T-cell (primary cell): ENCODE measurements at regions not wholly inside any gene's neighbourhood (a gene's known extent, or its start where the extent isn't known, plus 50 kb on each side); places are given as distances from the start of the nearest gene placed in this dataset.

Source experiments
- ATAC-seq, 4 experiments: fragments of 200-7000 bp in 3 of 4; fragments of 150-1000 bp in 1 of 4; cut with Tn5 transposase; replicated peaks in 1 of 4; 1 replicate in 3 of 4; 2 replicates in 1 of 4; pipeline ENCODE4 v1.10.0; 2021; ENCODE audit warnings: moderate library complexity in 3 of 4, mild to moderate bottlenecking in 2 of 4, moderate number of reproducible peaks in 1 of 4
- CTCF ChIA-PET, 2 donors: fragments of 300-600 bp; sonication (Branson Sonifier 250); formaldehyde crosslinking; loops; one replicate each; lab custom pipeline; 2022; ENCODE audit warnings: antibody characterized with exemption in 2 of 2; lab: Charles Lee
- POLR2A ChIA-PET, 2 donors: fragments of 300-600 bp; sonication (Branson Sonifier 250); formaldehyde crosslinking; loops; one replicate each; lab custom pipeline; 2022; ENCODE audit warnings: antibody characterized with exemption in 2 of 2; lab: Charles Lee
- DNase-seq, 35 experiments: peaks; one replicate each; pipeline versions ENCODE4 v3.0.0 to v3.0.0-alpha.2; 2013 to 2023
- H3K27ac ChIP-seq: one replicate; pipeline ENCODE4 v1.5.1; 2013; ENCODE audit warnings: low read length
- H3K27me3 ChIP-seq, 2 experiments: replicated peaks in 1 of 2; 1 replicate in 1 of 2; 2 replicates in 1 of 2; pipeline versions ENCODE4 v1.6.1 to v1.7.0; 2013; ENCODE audit warnings: low read length in 1 of 2, mixed read lengths in 1 of 2; ENCODE audit not compliant: control insufficient read depth in 2 of 2, insufficient read depth in 2 of 2; ENCODE audit errors: extremely low read depth in 1 of 2
- H3K36me3 ChIP-seq, 2 donors: 1 replicate in 1 of 2; 2 replicates in 1 of 2; pipeline versions ENCODE4 v1.6.1 to v1.7.0; 2013; ENCODE audit warnings: low read length in 1 of 2; ENCODE audit not compliant: control insufficient read depth in 2 of 2, insufficient read depth in 1 of 2; ENCODE audit errors: extremely low read depth in 1 of 2
- H3K4me1 ChIP-seq, 2 experiments: 1 replicate in 1 of 2; 2 replicates in 1 of 2; pipeline versions ENCODE4 v1.6.1 to v1.7.0; 2013; ENCODE audit warnings: low read length in 2 of 2, mixed read lengths in 1 of 2; ENCODE audit not compliant: insufficient read depth in 2 of 2, control insufficient read depth in 1 of 2; ENCODE audit errors: extremely low read depth in 1 of 2
- H3K4me3 ChIP-seq, 2 donors: 1 replicate in 1 of 2; 2 replicates in 1 of 2; pipeline versions ENCODE4 v1.5.1 to v1.7.0; 2013; ENCODE audit warnings: mild to moderate bottlenecking in 2 of 2, low read length in 1 of 2, moderate library complexity in 1 of 2; ENCODE audit not compliant: control insufficient read depth in 1 of 2; ENCODE audit errors: extremely low read depth in 1 of 2
- H3K9me3 ChIP-seq: 2 replicates; pipeline ENCODE4 v1.7.0; 2013
- H3K27ac Mint-ChIP-seq, 2 donors: one replicate each; pipeline ENCODE4 v1.8.0; 2020 to 2021; ENCODE audit warnings: mild to moderate bottlenecking in 2 of 2, mixed read lengths in 2 of 2
- H3K27me3 Mint-ChIP-seq, 2 donors: one replicate each; pipeline ENCODE4 v1.8.0; 2021 to 2022; ENCODE audit warnings: mixed read lengths in 2 of 2
- H3K36me3 Mint-ChIP-seq: one replicate; pipeline ENCODE4 v1.8.0; 2021; ENCODE audit warnings: mixed read lengths
- H3K4me1 Mint-ChIP-seq, 3 donors: one replicate each; pipeline ENCODE4 v1.8.0; 2020 to 2022; ENCODE audit warnings: mixed read lengths in 3 of 3, mild to moderate bottlenecking in 1 of 3
- H3K4me3 Mint-ChIP-seq, 3 donors: one replicate each; pipeline ENCODE4 v1.8.0; 2020 to 2022; ENCODE audit warnings: mild to moderate bottlenecking in 3 of 3, mixed read lengths in 3 of 3, moderate library complexity in 3 of 3
- H3K9me3 Mint-ChIP-seq, 3 donors: one replicate each; pipeline ENCODE4 v1.8.0; 2020 to 2022; ENCODE audit warnings: mixed read lengths in 3 of 3
- WGBS: methylation state at CpG from one replicate; pipeline ENCODE4 v1.1.5; 2013; ENCODE audit warnings: missing lambda C conversion rate; ENCODE audit not compliant: insufficient coverage; 5-methylcytosine and 5-hydroxymethylcytosine counted together

GRCh38 chr1:94727846-94728715 is 92.1 kb upstream of the SLC44A3 start:
- CTCF ChIA-PET: interaction anchor here in 1 of 2 donors (0.7 kb wide), 1 partner anchor 12 kb away, joined by 6 read pairs; no protein-coding TSS in a partner anchor
- Mint-ChIP-seq H3K27ac (no peak overlapping the region), H3K4me3 (no peak overlapping the region), H3K27me3 (peaks cover 6 to 14% of the 10 kb centered on the region in 2 donors), H3K4me1 (no peaks in the 10 kb centered on the region), H3K36me3 (no peaks in the 10 kb centered on the region), H3K9me3 (no peaks in the 10 kb centered on the region)
- no peaks in the 10 kb centered on the region for H3K4me1 ChIP-seq
- H3K27ac ChIP-seq: no peak overlapping the region
- ATAC-seq (no peak), DNase-seq (no peak)
- no peak overlapping the region for H3K4me3 ChIP-seq
- POLR2A ChIA-PET: no interaction called here
- no peaks in the 10 kb centered on the region for H3K9me3 ChIP-seq
- H3K27me3 ChIP-seq: peaks cover 0 to 5% of the 10 kb centered on the region in 2 experiments
- H3K36me3 ChIP-seq: no peaks in the 10 kb centered on the region
- 83% methylated on average over 6 of the region's 7 CpGs for WGBS

DNA sequence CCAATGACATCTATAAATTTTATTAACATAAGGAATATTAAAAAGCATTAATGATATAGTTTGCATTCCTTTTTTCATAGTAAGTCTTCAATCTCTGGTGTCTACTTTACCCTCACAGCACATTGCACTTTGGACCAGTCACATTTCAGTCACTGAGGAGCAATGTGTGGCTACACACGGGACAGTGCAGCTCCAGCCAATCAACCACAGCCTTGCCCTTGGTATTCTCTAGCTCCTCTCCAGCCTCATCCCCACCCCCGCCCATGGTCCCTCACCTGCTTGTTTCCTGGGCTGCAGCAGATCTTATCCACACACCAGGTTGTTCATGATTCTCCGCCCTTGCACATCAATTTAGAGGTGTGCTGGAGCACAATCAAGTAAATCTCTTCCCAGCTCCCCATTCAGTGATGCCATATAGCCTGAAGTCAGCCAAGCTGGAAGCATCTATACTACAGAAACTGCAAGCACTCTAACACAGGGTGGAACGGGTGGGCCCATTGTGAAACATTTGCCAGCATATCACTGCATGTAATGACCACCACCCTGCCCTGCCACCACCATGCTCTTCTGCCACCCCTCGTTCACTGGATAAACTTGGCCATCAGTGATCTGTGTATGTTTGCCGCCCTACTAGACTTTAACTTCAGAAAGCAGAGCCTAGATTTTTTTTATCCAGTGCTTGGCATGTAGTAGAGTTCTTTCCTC is 93.0 kb upstream of the SLC44A3 start:
- Mint-ChIP-seq H3K9me3 (no peaks in the 10 kb centered on the region), H3K4me1 (no peaks in the 10 kb centered on the region), H3K27ac (no peak overlapping the region), H3K27me3 (peaks cover 4 to 11% of the 10 kb centered on the region in 2 donors), H3K4me3 (no peak overlapping the region), H3K36me3 (no peaks in the 10 kb centered on the region)
- H3K36me3 ChIP-seq: no peaks in the 10 kb centered on the region
- ATAC-seq: no peak
- POLR2A ChIA-PET: no interaction called here
- no peak overlapping the region for H3K4me3 ChIP-seq
- H3K4me1 ChIP-seq: no peaks in the 10 kb centered on the region
- H3K27me3 ChIP-seq: peaks cover 0 to 5% of the 10 kb centered on the region in 2 experiments
- 78% methylated on average over 4 of the region's 6 CpGs for WGBS
- H3K9me3 ChIP-seq: no peaks in the 10 kb centered on the region
- CTCF ChIA-PET: no interaction called here
- no peak for DNase-seq
- no peak overlapping the region for H3K27ac ChIP-seq

GRCh38 chr1:94725566-94725965 is 94.6 kb upstream of the SLC44A3 start:
- ChIA-PET CTCF (no interaction called here), POLR2A (no interaction called here)
- no peak overlapping the region for H3K27ac Mint-ChIP-seq
- Histone ChIP-seq H3K27me3 (peaks cover 0 to 6% of the 10 kb centered on the region in 2 experiments), H3K36me3 (no peaks in the 10 kb centered on the region), H3K4me3 (no peak overlapping the region), H3K27ac (no peak overlapping the region), H3K9me3 (no peaks in the 10 kb centered on the region), H3K4me1 (no peaks in the 10 kb centered on the region)
- no peak overlapping the region for H3K4me3 Mint-ChIP-seq
- peaks cover 0 to 4% of the 10 kb centered on the region in 2 donors for H3K27me3 Mint-ChIP-seq
- no peaks in the 10 kb centered on the region for H3K9me3 Mint-ChIP-seq
- WGBS: 78% methylated on average over 3 of the region's 3 CpGs
- H3K36me3 Mint-ChIP-seq: no peaks in the 10 kb centered on the region
- H3K4me1 Mint-ChIP-seq: no peaks in the 10 kb centered on the region
- ATAC-seq: no peak
- no peak for DNase-seq

DNA sequence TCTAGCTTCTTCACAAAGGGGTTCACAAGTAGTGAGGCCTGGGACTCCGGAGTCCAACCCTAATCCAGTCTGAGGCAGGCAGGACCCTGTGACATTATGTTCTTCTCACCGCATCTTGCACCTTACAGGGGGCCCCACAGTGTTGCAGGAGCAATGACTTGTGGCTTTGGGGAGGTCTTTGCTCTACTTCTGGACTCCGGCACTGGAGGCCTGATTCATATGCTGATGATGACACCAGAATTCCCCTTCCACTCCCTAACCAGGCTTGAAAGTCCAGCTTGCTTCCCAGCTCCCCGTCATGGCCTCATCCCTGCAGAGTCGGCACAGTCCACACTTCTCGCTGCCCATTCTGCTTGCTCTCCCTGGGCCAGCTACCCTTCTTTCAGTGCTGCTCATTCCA is 96.3 kb upstream of the SLC44A3 start:
- no peaks in the 10 kb centered on the region for H3K9me3 Mint-ChIP-seq
- no peak overlapping the region for H3K4me3 ChIP-seq
- no peaks in the 10 kb centered on the region for H3K9me3 ChIP-seq
- CTCF ChIA-PET: no interaction called here
- no peak overlapping the region for H3K4me3 Mint-ChIP-seq
- peaks cover 0 to 9% of the 10 kb centered on the region in 2 experiments for H3K27me3 ChIP-seq
- H3K27ac Mint-ChIP-seq: no peak overlapping the region
- no peak for DNase-seq
- no peak for ATAC-seq
- H3K4me1 Mint-ChIP-seq: no peaks in the 10 kb centered on the region
- H3K4me1 ChIP-seq: no peaks in the 10 kb centered on the region
- POLR2A ChIA-PET: no interaction called here
- no peaks in the 10 kb centered on the region for H3K36me3 ChIP-seq
- no peaks in the 10 kb centered on the region for H3K36me3 Mint-ChIP-seq
- H3K27me3 Mint-ChIP-seq: peaks cover under 1 to 4% of the 10 kb centered on the region in 2 donors
- H3K27ac ChIP-seq: no peak overlapping the region
- 83% methylated on average over 5 of the region's 6 CpGs for WGBS

GRCh38 chr1:94723463-94723862 is 96.7 kb upstream of the SLC44A3 start:
- Mint-ChIP-seq H3K4me1 (no peaks in the 10 kb centered on the region), H3K4me3 (no peak overlapping the region), H3K9me3 (no peaks in the 10 kb centered on the region), H3K36me3 (no peaks in the 10 kb centered on the region), H3K27me3 (peaks cover 4% of the 10 kb centered on the region in 2 donors), H3K27ac (no peak overlapping the region)
- ATAC-seq (no peak), DNase-seq (no peak)
- Histone ChIP-seq H3K4me1 (no peaks in the 10 kb centered on the region), H3K4me3 (no peak overlapping the region), H3K27ac (no peak overlapping the region), H3K27me3 (peaks cover 0 to 9% of the 10 kb centered on the region in 2 experiments), H3K9me3 (no peaks in the 10 kb centered on the region), H3K36me3 (no peaks in the 10 kb centered on the region)
- 94% methylated on average over 6 of the region's 6 CpGs for WGBS
- ChIA-PET CTCF (no interaction called here), POLR2A (no interaction called here)

- Histone ChIP-seq H3K27me3 (peaks cover 0 to 9% of the 10 kb centered on the region in 2 experiments), H3K9me3 (no peaks in the 10 kb centered on the region), H3K4me1 (no peaks in the 10 kb centered on the region), H3K27ac (no peak overlapping the region), H3K4me3 (no peak overlapping the region), H3K36me3 (no peaks in the 10 kb centered on the region)
- POLR2A ChIA-PET: no interaction called here
- Mint-ChIP-seq H3K4me1 (no peaks in the 10 kb centered on the region), H3K4me3 (no peak overlapping the region), H3K27ac (no peak overlapping the region), H3K27me3 (peaks cover 4% of the 10 kb centered on the region in 2 donors), H3K9me3 (no peaks in the 10 kb centered on the region), H3K36me3 (no peaks in the 10 kb centered on the region)
- no peak for ATAC-seq
- no peak for DNase-seq
- WGBS: no CpG with 5 or more reads among the region's 4 CpGs
- CTCF ChIA-PET: no interaction called here
These were observed 98.0 kb upstream of the SLC44A3 start for GRCh38 chr1:94722181-94722580.
